Esophagus muscularis mucosa (tissue), 4 donors: ENCODE measurements at regions not wholly inside any gene's neighbourhood (a gene's known extent, or its start where the extent isn't known, plus 50 kb on each side); places are given as distances from the start of the nearest gene placed in this dataset.
"Not testable (repeated sequence)": the region's sequence is repeated elsewhere in the genome, so short reads cannot be mapped to it uniquely, and the experiment has no call there.

Source experiments
- DNase-seq: peaks from one replicate; pipeline ENCODE4 v3.0.0-alpha.2; 2017; ENCODE audit errors: extremely low spot score
- H3K27ac ChIP-seq, 4 donors: fragments of 200-600 bp; sonication (generic); replicated peaks in 1 of 4; 1 replicate in 3 of 4; 2 replicates in 1 of 4; pipeline ENCODE4 v1.5.1; 2016 to 2019; ENCODE audit warnings: mild to moderate bottlenecking in 1 of 4
- H3K27me3 ChIP-seq, 4 donors: fragments of 200-600 bp; sonication (generic); one replicate each; pipeline versions ENCODE4 v1.5.1 to v1.6.0; 2016 to 2019
- H3K36me3 ChIP-seq, 4 donors: fragments of 200-600 bp; sonication (generic); one replicate each; pipeline ENCODE4 v1.5.1; 2016 to 2019
- H3K4me1 ChIP-seq, 4 donors: fragments of 200-600 bp; sonication (generic); one replicate each; pipeline ENCODE4 v1.5.1; 2016 to 2019
- H3K4me3 ChIP-seq, 4 donors: fragments of 200-600 bp; sonication (generic); 1 replicate in 2 of 4; 2 replicates in 2 of 4; pipeline ENCODE4 v1.5.1; 2016 to 2019; ENCODE audit warnings: mild to moderate bottlenecking in 4 of 4, moderate library complexity in 1 of 4
- H3K9me3 ChIP-seq, 4 donors: fragments of 200-600 bp; sonication (generic); 1 replicate in 3 of 4; 2 replicates in 1 of 4; pipeline ENCODE4 v1.5.1; 2016 to 2019
- EP300 ChIP-seq: sonication (generic); formaldehyde crosslinking; IDR thresholded peaks from one replicate; pipeline ENCODE4 v1.6.1; 2017; ENCODE audit warnings: antibody characterized with exemption
- POLR2A ChIP-seq: fragments of 450-650 bp; IDR thresholded peaks from one replicate; pipeline ENCODE4 v1.6.1; 2017; ENCODE audit warnings: antibody characterized with exemption, moderate library complexity, mild to moderate bottlenecking, low read depth
- POLR2AphosphoS5 ChIP-seq, 2 donors: sonication (generic); formaldehyde crosslinking; IDR thresholded peaks; one replicate each; pipeline ENCODE4 v1.6.1; 2017; ENCODE audit warnings: antibody characterized with exemption in 2 of 2
- WGBS: methylation state at CpG from one replicate; pipeline ENCODE4 v1.1.5; 2018; 5-methylcytosine and 5-hydroxymethylcytosine counted together
- intact Hi-C: fragments of 100-400 bp; cut with DNase I; formaldehyde crosslinking; loops from one replicate; pipeline ENCODE4 v1.15.1; 2023
- TF ChIP-seq, protein P1 (sequence below), 3 experiments: fragments of 200-600 bp in 2 of 3; fragments of 450-650 bp in 1 of 3; sonication (generic) in 2 of 3; IDR thresholded peaks; one replicate each; pipeline ENCODE4 v1.5.1; 2017 to 2019; ENCODE audit warnings: antibody characterized with exemption in 3 of 3, mild to moderate bottlenecking in 2 of 3, moderate library complexity in 1 of 3

DNA sequence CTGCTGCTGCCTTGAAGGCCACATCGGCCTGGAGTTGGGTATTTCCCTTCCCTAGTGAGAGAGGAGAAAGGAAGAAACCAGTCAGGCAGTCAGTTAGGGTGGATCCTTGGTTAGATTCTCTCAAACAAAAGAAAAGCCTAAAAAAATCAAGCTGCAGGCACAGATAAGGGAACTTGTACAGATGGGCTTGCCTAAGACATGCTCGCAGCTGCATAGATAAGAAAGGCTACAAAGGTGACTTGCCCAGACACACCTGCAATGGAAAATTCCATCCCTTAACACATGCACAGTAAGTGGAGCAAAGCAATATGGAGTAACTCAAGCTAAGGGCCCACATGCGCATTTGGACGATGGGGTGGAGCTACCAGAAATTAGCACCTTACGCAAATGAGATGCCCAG lies 199.7 kb upstream of the ARPP21 start:
- intact Hi-C loops, result no loop called here
- WGBS, result 95% methylated on average over 5 of the region's 5 CpGs
- no peaks in the 10 kb centered on the region for H3K36me3 ChIP-seq
- no peak overlapping the region for H3K27ac ChIP-seq
- H3K9me3 ChIP-seq, result no peaks in the 10 kb centered on the region
- H3K4me1 ChIP-seq, result no peaks in the 10 kb centered on the region
- H3K27me3 ChIP-seq, result no peaks in the 10 kb centered on the region
- DNase-seq, result no peak
- TF ChIP-seq EP300 (no peak), POLR2A (no peak), POLR2AphosphoS5 (IDR thresholded peaks at IDR 0.05) (no peak)
- TF ChIP-seq, protein P1, sequence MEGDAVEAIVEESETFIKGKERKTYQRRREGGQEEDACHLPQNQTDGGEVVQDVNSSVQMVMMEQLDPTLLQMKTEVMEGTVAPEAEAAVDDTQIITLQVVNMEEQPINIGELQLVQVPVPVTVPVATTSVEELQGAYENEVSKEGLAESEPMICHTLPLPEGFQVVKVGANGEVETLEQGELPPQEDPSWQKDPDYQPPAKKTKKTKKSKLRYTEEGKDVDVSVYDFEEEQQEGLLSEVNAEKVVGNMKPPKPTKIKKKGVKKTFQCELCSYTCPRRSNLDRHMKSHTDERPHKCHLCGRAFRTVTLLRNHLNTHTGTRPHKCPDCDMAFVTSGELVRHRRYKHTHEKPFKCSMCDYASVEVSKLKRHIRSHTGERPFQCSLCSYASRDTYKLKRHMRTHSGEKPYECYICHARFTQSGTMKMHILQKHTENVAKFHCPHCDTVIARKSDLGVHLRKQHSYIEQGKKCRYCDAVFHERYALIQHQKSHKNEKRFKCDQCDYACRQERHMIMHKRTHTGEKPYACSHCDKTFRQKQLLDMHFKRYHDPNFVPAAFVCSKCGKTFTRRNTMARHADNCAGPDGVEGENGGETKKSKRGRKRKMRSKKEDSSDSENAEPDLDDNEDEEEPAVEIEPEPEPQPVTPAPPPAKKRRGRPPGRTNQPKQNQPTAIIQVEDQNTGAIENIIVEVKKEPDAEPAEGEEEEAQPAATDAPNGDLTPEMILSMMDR (IDR thresholded peaks at IDR 0.05), result no peak
- H3K4me3 ChIP-seq, result no peak overlapping the region

GRCh38 chr3:35440826-35441225 lies 198.5 kb upstream of the ARPP21 start:
- Histone ChIP-seq H3K4me3 (no peak overlapping the region), H3K9me3 (no peaks in the 10 kb centered on the region), H3K27ac (no peak overlapping the region), H3K4me1 (no peaks in the 10 kb centered on the region), H3K36me3 (no peaks in the 10 kb centered on the region), H3K27me3 (no peaks in the 10 kb centered on the region)
- TF ChIP-seq EP300, result no peak
- no peak for TF ChIP-seq POLR2AphosphoS5 (IDR thresholded peaks at IDR 0.05)
- TF ChIP-seq, protein P1 (IDR thresholded peaks at IDR 0.05), result no peak
- no peak for TF ChIP-seq POLR2A
- intact Hi-C loops, result no loop called here
- no peak for DNase-seq

GRCh38 chr3:35446896-35447295 lies 192.4 kb upstream of the ARPP21 start:
- WGBS, result 87% methylated on average over 2 of the region's 2 CpGs
- no peak overlapping the region for H3K27ac ChIP-seq
- H3K9me3 ChIP-seq, result no peaks in the 10 kb centered on the region
- H3K4me3 ChIP-seq, result no peak overlapping the region
- H3K36me3 ChIP-seq, result no peaks in the 10 kb centered on the region
- no peaks in the 10 kb centered on the region for H3K27me3 ChIP-seq
- TF ChIP-seq POLR2A, result no peak
- TF ChIP-seq, protein P1 (IDR thresholded peaks at IDR 0.05), result no peak
- no peak for TF ChIP-seq POLR2AphosphoS5 (IDR thresholded peaks at IDR 0.05)
- no peak for TF ChIP-seq EP300
- H3K4me1 ChIP-seq, result no peaks in the 10 kb centered on the region
- no peak for DNase-seq
- intact Hi-C loops, result no loop called here

DNA sequence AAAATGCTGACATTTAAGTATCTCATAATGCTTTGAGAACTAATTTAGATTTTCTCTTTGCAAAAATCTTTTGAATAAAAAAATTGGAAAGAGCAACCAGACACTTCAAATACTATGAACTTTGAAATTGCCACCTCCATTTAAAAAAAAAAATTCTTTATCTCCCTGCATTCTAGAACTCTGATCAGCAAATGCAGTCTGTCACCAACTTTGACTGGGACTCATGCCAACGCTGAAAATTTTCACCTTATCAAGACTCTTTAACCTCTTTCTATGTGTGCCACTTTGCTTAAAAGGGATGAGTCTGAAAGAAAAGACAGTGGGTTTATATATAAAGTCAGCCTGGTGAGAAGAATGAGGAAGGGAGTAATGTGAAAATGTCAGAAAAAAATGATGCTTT lies 191.2 kb upstream of the ARPP21 start:
- Histone ChIP-seq H3K27ac (no peak overlapping the region), H3K36me3 (no peaks in the 10 kb centered on the region), H3K9me3 (no peaks in the 10 kb centered on the region), H3K27me3 (no peaks in the 10 kb centered on the region), H3K4me1 (no peaks in the 10 kb centered on the region), H3K4me3 (no peak overlapping the region)
- WGBS, result 26% methylated on average over 1 of the region's 1 CpG
- intact Hi-C loops, result no loop called here
- TF ChIP-seq POLR2AphosphoS5 (IDR thresholded peaks at IDR 0.05) (no peak), EP300 (no peak), POLR2A (no peak)
- TF ChIP-seq, protein P1 (IDR thresholded peaks at IDR 0.05), result no peak
- DNase-seq, result no peak

DNA sequence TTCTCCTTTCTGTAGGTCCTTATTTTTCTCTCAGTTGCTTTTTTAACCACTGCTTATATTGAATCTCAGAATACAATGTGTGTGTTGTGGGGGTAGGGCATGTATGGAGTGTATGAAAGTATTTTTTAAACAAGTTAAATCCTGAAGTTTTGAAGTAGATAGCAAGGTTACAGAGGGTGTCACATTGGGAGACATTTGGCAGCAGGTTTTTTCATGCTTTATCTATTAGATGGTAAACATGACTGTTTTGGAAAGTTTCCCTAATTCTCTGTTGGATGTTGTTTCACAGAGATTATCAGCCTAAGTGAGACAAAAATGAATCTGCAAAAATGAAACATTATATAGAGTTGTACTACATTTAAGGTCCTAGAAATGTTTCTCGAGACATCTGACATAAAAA lies 190.6 kb upstream of the ARPP21 start:
- 84% methylated on average over 1 of the region's 1 CpG for WGBS
- TF ChIP-seq EP300 (no peak), POLR2AphosphoS5 (IDR thresholded peaks at IDR 0.05) (no peak), POLR2A (no peak)
- TF ChIP-seq, protein P1 (IDR thresholded peaks at IDR 0.05), result no peak
- intact Hi-C loops, result no loop called here
- DNase-seq, result no peak
- no peaks in the 10 kb centered on the region for H3K4me1 ChIP-seq
- H3K9me3 ChIP-seq, result no peaks in the 10 kb centered on the region
- H3K27ac ChIP-seq, result no peak overlapping the region
- H3K4me3 ChIP-seq, result no peak overlapping the region
- no peaks in the 10 kb centered on the region for H3K27me3 ChIP-seq
- H3K36me3 ChIP-seq, result no peaks in the 10 kb centered on the region

GRCh38 chr3:35454819-35455218 lies 184.5 kb upstream of the ARPP21 start:
- H3K27me3 ChIP-seq, H3K27ac ChIP-seq, DNase-seq, H3K9me3 ChIP-seq, H3K4me1 ChIP-seq, H3K4me3 ChIP-seq, H3K36me3 ChIP-seq, intact Hi-C loops: not testable (repeated sequence)
- 94% methylated on average over 6 of the region's 9 CpGs for WGBS
